Cardiac fibroblast (primary cell): ENCODE measurements at regions not wholly inside any gene's neighbourhood (a gene's known extent, or its start where the extent isn't known, plus 50 kb on each side); places are given as distances from the start of the nearest gene placed in this dataset.
A peak's percentile ranks its signal among the peaks of the same experiment; 100 is the strongest.

ENCODE experiments used
- DNase-seq, 2 donors: peaks; one replicate each; pipeline versions ENCODE4 v3.0.0 to v3.0.0-alpha.2; 2010; ENCODE audit warnings: low read depth in 2 of 2
- H3K4me3 ChIP-seq, 2 donors: replicated peaks in 1 of 2; 1 replicate in 1 of 2; 2 replicates in 1 of 2; pipeline ENCODE4 v1.5.1; 2011; ENCODE audit warnings: low read depth in 2 of 2, low read length in 2 of 2, mild to moderate bottlenecking in 2 of 2, moderate library complexity in 1 of 2
- CTCF ChIP-seq: IDR thresholded peaks from one replicate; pipeline ENCODE4 v1.5.1; 2011; ENCODE audit warnings: low read depth, mild to moderate bottlenecking, low read length, inconsistent platforms

- peak in 1 of 2 donors; percentile 18 for DNase-seq
- TF ChIP-seq CTCF = no peak
- no peak overlapping the region for H3K4me3 ChIP-seq
These were observed 62.3 kb downstream of the TMEM100 start for GRCh38 chr17:55660178-55660886.

- TF ChIP-seq CTCF = no peak
- DNase-seq = no peak
- H3K4me3 ChIP-seq = no peak overlapping the region
These were observed 63.0 kb downstream of the TMEM100 start for GRCh38 chr17:55659661-55660060.

GRCh38 chr17:55655777-55656176 is 66.9 kb downstream of the TMEM100 start:
- H3K4me3 ChIP-seq = no peak overlapping the region
- TF ChIP-seq CTCF = no peak
- DNase-seq = no peak

GRCh38 chr17:55654821-55655220 is 67.8 kb downstream of the TMEM100 start:
- no peak for TF ChIP-seq CTCF
- no peak overlapping the region for H3K4me3 ChIP-seq
- no peak for DNase-seq

DNA sequence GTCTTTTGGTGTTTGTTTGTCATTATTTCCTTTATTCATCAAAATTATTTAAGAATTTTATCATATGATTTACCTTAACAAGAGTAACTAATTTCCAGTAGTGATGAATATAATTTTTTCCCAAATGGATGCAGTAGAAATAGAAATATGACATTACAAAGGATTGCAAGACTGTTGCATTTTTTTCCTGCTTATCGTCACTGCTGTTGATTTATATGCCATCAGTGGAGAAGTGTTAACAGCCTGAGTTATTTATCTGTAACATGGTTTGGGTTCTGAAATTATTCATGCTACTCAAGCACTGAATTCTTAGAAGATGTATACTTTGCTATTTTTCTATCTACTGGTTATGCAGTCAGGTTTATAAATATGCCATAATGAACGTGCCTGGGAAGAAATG is 68.6 kb downstream of the TMEM100 start:
- TF ChIP-seq CTCF = no peak
- H3K4me3 ChIP-seq = no peak overlapping the region
- no peak for DNase-seq

DNA sequence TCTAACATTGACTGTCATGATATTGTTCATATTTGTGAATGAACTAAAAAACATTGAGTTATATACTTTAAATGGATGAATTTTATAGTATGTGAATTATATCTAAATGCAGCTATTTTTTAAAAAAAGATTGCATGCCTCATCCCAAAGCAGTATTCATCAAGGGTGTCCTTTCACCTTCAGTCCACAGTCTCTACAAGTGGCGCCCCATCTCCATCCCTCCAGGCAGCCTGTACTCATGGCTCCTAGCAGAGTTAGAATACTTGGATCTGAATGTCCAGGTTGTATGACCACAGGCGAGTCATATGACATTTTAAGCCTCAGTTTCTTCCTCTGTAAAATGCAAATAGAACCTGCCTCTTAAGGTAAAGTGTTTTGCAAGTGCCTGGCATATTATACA is 69.8 kb downstream of the TMEM100 start:
- no peak for DNase-seq
- no peak for TF ChIP-seq CTCF
- no peak overlapping the region for H3K4me3 ChIP-seq
